HG02588 (cell line): ENCODE measurements at regions not wholly inside any gene's neighbourhood (a gene's known extent, or its start where the extent isn't known, plus 50 kb on each side); places are given as distances from the start of the nearest gene placed in this dataset.

Experiments used
- ATAC-seq: cut with Tn5 transposase; IDR thresholded peaks from one replicate; pipeline ENCODE4 v1.9.1; 2021; ENCODE audit warnings: mild to moderate bottlenecking, moderate library complexity; ENCODE audit not compliant: unreplicated experiment

DNA sequence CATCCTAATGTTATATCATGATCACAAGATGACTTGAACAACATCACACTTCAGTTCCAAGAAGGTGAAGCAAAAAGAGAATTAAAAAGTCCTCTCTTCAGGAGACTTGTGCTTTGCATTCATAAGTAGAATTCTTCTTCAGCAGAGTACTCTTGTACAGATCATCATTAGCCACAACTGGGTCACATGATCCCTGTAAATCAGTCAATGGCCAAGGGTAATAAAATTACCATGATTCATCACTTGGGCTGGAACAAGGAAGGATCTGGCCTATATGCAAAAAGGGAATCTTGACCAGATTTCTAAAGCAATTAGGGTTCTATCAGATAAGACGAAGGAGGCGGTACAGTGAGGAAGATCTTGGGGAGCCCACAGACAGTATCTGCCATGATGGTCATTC lies 458.0 kb upstream of the DEPDC1 start:
- no peak for ATAC-seq

DNA sequence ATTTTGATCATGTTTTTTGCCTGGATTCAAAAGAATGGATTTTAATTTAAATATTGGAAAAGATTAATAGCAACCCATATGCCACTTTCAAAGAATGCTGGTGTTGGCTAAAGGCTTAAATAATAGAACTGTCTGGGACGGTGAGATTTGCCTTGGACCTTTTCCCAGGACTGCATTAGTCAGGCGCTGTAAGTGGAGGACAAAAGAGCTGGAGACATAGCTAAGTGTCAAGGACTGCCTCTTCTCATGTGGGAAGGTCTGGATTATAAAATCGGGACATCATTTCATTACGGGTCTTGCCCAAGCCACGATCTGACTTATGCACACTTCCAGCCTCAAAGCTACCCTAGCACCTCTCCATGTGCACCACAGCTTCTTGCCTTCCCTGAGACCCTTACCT lies 458.5 kb upstream of the DEPDC1 start:
- ATAC-seq, result no peak

GRCh38 chr1:68958958-68959357 lies 462.1 kb upstream of the DEPDC1 start:
- ATAC-seq, result no peak

DNA sequence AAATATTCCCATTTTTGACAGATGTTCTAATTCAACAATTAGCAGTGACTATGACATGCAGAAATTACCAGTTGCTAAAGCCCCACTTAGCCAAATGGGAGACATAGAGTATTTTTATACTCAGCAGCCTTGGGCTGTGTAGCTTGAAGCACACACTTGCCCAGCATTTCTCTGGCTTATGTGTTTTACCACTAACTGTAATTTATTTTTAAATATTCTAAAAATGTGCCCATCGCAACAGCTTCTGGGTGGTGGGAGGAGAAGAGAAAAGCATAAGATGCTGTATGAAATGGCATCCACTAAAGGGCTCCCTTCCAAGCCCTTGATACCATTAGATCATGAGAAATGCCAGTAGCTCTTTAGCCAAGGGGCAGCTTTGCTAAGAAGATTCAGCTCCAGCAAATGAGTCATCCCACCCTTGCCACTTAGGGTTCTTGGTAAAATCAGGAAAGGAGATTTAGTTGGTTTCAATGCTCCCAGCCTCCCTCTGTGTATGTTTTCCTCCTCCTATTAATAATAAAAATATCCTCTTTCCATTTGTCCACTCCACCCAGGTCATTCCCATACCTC lies 462.7 kb upstream of the DEPDC1 start:
- ATAC-seq, result no peak

- ATAC-seq, result no peak
These were observed 464.3 kb upstream of the DEPDC1 start for GRCh38 chr1:68961143-68961542.

DNA sequence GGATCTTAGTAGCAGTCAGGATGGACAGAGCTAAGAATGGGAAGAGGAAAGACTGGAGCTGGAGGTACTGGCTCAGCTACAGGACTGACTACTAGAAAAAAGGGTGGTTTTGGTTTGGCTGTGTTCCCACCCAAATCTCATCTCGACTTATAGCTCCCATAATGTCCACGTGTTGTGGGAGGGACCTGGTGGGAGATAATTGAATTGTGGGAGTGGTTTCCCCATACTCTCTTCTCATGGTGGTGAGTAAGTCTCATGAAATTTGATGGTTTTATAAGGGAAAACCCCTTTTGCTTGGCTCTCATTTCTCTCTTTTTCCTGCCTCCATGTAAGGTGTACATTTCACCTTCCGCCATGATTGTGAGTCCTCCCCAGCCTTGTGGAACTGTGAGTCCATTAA lies 466.5 kb upstream of the DEPDC1 start:
- no peak for ATAC-seq

- ATAC-seq, result peak; percentile 54
These were observed 472.6 kb upstream of the DEPDC1 start for GRCh38 chr1:68969441-68969840.

DNA sequence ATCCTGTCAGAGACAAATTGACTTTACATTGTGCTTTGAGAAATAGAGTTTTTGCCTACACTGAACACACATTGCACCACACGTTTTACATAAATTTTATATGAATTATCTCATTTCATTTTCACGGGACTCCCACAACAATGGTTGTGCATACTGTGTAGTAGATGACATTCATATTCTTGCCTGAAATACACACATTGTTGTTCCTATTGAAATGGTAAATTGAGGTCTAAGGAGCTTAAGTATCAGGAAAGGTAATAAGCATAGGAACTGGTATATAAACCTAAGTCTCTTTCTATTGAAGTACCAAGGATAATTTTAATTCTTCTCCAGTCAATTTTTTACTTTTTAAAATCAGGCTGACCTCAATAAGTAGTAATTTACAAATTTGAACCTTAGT lies 473.7 kb upstream of the DEPDC1 start:
- no peak for ATAC-seq

- no peak for ATAC-seq
These were observed 476.8 kb upstream of the DEPDC1 start for GRCh38 chr1:68973459-68974244.

- ATAC-seq, result no peak
These were observed 477.6 kb upstream of the DEPDC1 start for GRCh38 chr1:68974447-68974846.

GRCh38 chr1:68975212-68975933 lies 478.5 kb upstream of the DEPDC1 start:
- no peak for ATAC-seq

GRCh38 chr1:68976916-68977610 lies 480.2 kb upstream of the DEPDC1 start:
- no peak for ATAC-seq

DNA sequence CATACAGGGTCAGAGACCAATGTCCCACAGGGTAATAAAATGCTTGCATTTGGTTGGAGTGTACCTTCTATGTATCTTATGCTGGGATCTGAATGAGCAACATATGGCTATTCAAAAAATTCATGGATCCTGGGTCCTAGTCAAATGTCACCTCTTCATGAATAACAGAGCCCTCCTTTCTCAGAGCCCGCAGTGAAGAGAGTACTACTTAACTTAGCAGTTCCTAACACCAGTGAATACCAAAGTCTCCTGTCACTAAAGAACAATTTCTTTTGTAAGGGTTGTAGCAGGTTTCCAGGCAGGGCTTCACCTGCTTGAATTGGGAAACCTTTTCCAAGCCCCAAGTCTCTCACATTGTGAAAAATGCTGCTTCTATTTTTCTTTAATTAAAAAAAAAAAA lies 483.0 kb upstream of the DEPDC1 start:
- ATAC-seq, result no peak

DNA sequence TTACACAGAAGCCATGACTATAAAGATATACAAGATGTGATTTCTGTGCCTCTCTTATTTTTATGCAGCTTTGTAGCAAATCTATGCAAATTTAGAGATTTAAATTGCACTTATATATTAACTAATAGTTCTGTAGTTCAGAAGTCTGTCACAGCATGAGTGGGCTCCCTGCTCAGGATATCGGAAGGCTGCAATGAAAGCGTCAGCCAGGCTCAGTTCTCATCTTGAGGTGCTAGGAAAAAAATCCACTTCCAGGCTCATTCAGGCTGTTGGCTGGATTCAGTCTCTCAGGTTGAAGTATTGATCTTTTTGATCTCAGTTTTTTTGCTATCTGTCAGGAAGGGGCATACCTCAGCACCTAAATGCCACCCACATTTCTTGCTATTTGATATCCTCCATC lies 487.4 kb upstream of the DEPDC1 start:
- no peak for ATAC-seq

DNA sequence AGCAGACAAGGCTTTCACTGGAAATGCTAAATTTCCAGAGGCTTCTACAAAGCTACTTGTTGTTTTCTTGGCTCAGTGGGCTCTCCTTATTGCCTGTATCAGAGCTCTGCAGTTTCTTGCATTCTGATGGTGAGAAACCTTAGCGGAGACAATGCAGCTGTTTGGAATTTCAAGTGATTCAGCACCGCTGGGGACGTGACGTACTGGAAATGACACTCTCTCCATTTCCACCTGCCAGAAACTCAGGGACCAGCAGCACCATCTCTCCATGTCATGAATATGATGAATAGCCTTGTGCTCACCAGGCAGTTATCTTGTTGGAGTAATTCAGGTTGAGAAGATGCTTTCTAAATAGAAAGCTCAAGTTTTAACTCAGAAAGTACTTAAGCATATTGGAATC lies 497.2 kb upstream of the DEPDC1 start:
- no peak for ATAC-seq

DNA sequence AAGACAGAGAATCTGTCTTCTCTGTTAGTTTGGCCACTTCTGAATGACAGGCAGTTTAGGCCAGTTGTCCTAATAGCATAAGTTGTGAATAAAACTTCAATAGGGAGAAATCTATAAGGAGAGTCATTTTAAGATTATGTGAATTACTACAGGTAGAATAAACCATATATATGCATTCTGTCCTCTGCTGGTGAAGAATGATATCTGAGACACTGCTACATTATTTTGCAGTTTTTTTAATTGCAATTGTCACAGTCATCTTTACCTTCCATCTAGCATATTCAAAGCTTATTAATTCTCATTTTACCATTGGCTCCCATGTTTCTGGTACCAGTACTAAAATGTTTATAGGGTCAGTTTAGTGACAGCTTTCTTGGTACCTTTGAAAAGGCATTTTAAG lies 519.6 kb upstream of the DEPDC1 start:
- ATAC-seq, result no peak

DNA sequence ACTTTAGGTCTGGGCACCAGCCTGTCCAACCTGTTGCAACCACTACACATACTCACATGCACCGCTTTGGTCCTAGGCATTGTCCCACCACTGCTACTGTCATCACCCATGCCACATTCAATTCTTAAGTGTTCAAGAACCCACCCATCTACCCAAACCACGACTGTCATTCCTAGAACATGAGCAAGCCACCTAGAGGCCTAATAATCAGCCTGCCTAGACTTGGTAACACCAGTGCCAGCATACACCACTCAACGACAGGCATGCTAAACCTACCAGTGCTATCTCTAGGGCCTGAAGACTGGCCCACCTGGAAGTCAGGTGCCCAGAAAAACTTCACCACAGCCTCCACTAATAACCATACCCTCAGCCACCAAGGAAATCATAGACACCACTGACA lies 532.8 kb upstream of the DEPDC1 start:
- no peak for ATAC-seq

DNA sequence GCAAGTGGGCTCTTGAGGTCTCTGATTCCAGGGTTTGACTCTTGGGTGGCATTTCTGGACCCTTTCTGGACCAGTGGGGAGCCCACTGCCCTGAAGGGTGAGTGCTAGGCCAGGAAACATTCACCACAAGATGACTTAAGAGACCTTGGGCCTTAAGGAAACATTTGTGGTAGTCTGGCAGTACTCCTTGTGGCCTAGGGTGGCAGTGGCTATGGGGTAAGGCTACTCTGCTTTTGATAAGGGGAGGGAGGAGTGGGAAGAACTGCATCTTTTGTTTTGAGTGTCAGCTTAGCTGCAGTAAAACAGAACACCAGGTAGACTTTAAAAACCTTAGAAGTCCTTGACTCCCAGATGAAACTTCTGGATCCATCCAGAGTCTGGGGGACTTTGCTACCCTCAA lies 529.3 kb upstream of the LRRC7 start:
- ATAC-seq, result no peak

DNA sequence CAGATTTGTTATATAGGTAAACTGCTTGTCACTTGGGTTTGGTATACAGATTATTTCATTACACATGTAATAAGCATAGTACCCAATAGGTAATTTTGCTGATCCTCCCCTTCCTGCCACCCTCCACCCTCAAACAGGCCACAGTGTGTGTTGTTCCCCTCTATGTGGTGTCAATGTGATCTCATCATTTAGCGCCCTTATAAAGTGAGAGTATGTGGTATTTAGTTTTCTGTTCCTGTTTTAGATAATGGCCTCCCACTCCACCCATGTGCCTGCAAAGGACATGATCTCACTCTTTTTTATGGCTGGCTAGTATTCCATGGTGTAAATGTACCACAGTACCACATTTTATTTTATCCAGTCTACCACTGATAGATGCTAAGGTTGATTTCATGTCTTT lies 522.1 kb upstream of the LRRC7 start:
- no peak for ATAC-seq

DNA sequence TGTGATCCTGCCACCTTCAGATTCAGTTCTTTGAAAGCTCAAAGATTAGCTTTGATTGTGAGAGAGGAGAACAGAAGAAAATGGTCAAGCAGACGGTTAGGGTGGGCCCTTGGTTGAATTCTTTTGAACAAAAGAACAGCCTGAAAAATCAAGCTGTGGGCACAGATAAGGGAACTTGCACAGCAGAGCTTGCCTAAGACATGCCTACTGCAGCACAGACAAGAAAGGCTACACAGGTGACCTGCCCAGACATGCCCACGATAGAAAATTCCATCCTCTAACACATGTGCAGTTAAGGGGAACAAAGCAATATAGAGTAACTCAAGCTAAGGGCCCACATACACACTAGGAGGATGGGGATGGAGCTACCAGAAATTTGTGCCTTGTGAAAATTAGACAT lies 512.5 kb upstream of the LRRC7 start:
- ATAC-seq, result peak; percentile 76

GRCh38 chr1:69058454-69058853 lies 509.3 kb upstream of the LRRC7 start:
- no peak for ATAC-seq
